ENCODE measurements at regions not wholly inside any gene's neighbourhood (a gene's known extent, or its start where the extent isn't known, plus 50 kb on each side); places are given as distances from the start of the nearest gene placed in this dataset.

- TF ChIP-seq CTCF (IDR thresholded peaks at IDR 0.05) = no peak
Observed at GRCh38 chr4:185894481-185894880, 82.5 kb upstream of the SORBS2 start.

- TF ChIP-seq CTCF (IDR thresholded peaks at IDR 0.05) = no peak
Observed at GRCh38 chr4:185895351-185895750, 83.4 kb upstream of the SORBS2 start.

- no peak for TF ChIP-seq CTCF (IDR thresholded peaks at IDR 0.05)
Observed at GRCh38 chr4:185895866-185896265, 83.9 kb upstream of the SORBS2 start.

- no peak for TF ChIP-seq CTCF (IDR thresholded peaks at IDR 0.05)
Observed at GRCh38 chr4:185896817-185897488, 85.0 kb upstream of the SORBS2 start.

- no peak for TF ChIP-seq CTCF (IDR thresholded peaks at IDR 0.05)
Observed at GRCh38 chr4:185898413-185898812, 86.4 kb upstream of the SORBS2 start.

GRCh38 chr4:185899833-185900232 lies 87.8 kb upstream of the SORBS2 start:
- TF ChIP-seq CTCF (IDR thresholded peaks at IDR 0.05) = no peak

- no peak for TF ChIP-seq CTCF (IDR thresholded peaks at IDR 0.05)
Observed at GRCh38 chr4:185902654-185903053, 90.7 kb upstream of the SORBS2 start.

- TF ChIP-seq CTCF (IDR thresholded peaks at IDR 0.05) = no peak
Observed at GRCh38 chr4:185903205-185903604, 91.2 kb upstream of the SORBS2 start.
